GM12872 (cell line): ENCODE measurements at regions not wholly inside any gene's neighbourhood (a gene's known extent, or its start where the extent isn't known, plus 50 kb on each side); places are given as distances from the start of the nearest gene placed in this dataset.

Source experiments
- TF ChIP-seq, protein P1 (sequence below): IDR thresholded peaks from 3 replicates; pipeline ENCODE4 v1.5.1; 2011; ENCODE audit warnings: low read depth, mild to moderate bottlenecking, low read length, moderate library complexity; ENCODE audit not compliant: insufficient read depth

DNA sequence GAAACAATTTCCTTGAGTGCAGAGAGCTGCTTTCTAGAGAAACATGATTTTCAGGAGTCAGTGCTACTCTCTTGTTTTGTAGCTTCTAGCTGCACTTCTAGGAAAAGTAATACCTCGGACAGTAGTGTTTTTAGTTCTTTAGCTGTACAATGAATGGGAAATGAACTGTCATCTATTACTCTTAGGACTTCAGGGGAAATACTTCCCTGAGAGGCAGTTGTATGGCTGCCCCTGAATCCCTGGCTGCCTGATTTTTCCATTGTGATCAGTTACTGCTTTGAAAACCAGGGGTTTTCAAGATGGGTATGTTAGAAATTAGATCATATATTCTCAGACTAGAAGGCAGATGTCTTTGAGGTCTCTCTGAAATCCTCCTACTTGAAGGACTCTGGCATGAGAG lies 200.3 kb upstream of the SEMA6D start:
- TF ChIP-seq, protein P1, sequence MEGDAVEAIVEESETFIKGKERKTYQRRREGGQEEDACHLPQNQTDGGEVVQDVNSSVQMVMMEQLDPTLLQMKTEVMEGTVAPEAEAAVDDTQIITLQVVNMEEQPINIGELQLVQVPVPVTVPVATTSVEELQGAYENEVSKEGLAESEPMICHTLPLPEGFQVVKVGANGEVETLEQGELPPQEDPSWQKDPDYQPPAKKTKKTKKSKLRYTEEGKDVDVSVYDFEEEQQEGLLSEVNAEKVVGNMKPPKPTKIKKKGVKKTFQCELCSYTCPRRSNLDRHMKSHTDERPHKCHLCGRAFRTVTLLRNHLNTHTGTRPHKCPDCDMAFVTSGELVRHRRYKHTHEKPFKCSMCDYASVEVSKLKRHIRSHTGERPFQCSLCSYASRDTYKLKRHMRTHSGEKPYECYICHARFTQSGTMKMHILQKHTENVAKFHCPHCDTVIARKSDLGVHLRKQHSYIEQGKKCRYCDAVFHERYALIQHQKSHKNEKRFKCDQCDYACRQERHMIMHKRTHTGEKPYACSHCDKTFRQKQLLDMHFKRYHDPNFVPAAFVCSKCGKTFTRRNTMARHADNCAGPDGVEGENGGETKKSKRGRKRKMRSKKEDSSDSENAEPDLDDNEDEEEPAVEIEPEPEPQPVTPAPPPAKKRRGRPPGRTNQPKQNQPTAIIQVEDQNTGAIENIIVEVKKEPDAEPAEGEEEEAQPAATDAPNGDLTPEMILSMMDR, result no peak

DNA sequence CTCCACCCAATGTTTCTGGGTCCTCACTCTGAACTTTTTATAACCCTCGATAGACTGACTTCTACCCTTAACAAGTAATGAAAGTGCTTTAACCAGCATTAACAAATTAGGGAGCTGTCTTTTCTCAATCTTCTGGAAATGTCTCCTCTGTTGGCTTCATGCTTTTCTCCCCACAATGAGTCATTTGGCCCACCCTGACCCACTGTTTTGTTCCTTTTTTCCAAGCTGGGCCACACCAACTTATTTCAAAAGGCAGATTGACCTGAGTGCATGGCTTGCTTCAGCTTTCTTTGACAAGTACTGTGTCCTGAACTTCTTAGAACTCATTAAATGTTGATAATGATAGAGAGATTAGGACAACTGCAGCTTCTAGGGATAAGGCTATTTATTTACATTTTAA lies 199.6 kb upstream of the SEMA6D start:
- TF ChIP-seq, protein P1, result no peak

DNA sequence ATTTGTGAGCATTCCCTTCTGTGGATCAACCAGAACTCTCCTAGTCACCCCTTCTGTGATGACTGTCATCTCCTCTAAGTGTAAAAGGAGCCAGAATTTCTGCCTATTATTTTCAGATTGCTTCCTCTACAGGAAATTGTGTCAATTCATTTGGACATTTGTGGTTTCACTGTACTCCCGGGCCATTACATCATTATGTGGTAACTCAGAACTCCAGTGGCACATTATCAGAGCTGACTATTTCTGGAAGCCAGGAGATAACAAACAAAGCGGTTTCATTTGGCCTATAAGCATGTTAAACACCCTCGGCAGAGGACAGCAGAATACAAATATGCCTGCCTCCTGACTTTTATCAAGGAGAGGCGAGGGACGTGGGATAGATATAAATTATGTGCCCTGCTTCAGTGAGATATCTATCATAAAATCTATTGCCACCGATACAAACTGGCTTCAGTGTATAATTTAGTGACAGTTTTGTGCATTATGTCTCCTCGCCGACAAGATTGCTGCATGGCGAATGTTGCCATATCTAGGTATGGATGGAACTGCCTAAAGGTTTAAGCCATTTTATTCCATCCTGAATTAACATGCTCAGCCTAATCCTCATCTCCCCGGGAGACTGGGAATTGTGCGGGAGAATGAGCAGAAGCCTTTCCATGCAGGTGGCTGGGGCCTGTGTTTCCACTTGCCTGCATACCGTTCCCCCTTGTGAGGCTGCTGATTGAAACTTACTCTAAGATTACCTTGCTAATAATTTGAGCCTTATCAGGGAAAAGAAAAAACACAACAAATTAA lies 193.4 kb upstream of the SEMA6D start:
- TF ChIP-seq, protein P1, result no peak

DNA sequence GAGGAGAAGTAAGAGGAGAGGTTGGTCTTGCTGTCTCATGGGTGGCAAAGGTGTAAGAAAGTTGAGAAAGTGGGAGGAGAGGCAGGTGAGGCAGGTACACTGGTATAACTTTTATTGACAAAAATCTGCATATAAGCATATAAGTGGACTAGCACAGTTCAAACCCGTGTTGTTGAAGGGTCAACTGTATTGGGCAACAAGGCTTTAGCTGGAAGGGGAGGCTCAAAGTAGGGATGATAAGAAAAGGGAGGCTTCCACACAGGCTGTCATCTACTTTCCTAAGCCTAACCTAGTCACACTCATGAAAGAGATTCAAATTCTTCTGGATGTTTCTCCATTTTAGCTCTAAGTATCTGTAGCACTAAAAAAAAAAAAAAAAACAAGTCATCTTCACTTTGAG lies 188.1 kb upstream of the SEMA6D start:
- TF ChIP-seq, protein P1, result no peak

DNA sequence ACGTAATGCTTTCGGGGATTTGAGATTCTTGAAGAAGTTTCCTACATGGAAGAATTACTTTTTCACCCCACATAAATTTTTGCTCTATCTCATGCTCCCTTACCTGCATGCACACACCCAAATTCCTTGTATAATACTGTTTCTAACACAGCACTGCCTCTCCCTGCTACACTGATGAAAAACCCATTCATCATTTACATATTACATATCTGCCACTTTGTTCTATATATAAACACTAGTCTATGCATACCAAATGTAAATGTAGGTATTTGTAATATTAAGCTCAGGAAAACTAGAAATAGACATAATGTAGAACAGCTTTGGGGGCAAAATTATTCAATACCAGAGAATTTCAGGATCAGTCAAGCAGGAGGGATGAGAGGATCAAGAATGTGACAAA lies 182.6 kb upstream of the SEMA6D start:
- TF ChIP-seq, protein P1, result no peak

DNA sequence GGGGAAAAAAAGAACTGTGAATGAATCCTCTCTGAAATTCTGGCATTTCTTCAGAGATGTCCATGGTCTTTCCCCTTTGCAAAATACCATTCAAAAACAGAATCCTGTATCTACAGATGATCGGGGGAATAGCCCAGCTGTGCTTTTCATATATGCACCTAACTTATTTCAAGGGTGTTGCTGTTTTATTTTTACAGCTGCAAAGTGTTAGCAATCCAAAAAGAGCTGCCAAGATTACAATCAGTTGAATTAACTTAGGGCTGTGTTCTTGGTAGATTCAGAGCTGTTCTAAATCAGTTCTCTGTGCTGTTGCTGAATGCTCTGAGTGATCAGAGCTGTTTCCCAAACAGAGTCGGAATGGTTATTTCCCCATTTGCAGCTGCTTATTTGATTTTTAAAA lies 175.7 kb upstream of the SEMA6D start:
- TF ChIP-seq, protein P1, result no peak

DNA sequence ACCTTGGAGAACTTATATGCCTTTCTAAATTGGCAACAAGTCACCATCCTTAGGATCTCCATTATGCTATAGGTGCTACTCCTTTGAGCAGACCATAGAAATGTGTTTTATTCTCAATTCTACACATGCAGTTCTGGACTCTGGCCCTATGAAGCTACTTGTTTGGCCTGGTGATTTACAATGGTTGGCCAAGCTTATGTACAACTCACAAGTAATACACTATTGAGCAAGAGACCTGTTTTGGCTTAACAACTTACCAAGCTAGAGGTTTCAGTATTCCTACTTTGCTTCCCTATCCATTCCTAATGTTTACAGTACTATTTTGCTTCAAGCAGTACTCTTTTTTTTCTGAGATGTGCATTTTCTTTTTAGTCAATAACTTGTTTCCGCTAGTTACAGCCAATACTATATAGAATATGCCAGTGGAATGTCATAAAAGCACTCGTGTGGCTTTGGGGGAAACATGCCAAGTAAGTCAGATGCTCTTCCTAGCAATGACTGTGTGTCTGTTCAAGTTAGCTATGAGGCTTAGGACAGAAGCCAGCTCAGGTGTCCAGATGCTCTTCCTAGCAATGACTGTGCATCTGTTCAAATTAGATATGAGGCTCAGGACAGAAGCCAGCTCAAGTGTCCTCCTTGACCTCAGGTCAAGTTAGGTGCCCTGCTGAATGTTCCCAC lies 174.9 kb upstream of the SEMA6D start:
- TF ChIP-seq, protein P1, result no peak
